SK-N-MC (cell line): ENCODE measurements at regions not wholly inside any gene's neighbourhood (a gene's known extent, or its start where the extent isn't known, plus 50 kb on each side); places are given as distances from the start of the nearest gene placed in this dataset.

ENCODE experiments used
- EZH2 ChIP-seq: fragments of 200-600 bp; sonication (generic); IDR thresholded peaks from one replicate; pipeline ENCODE4 v1.6.1; 2017; ENCODE audit warnings: antibody characterized with exemption
- POLR2AphosphoS5 ChIP-seq: IDR thresholded peaks from 2 replicates; pipeline ENCODE4 v1.6.1; 2012; ENCODE audit warnings: mild to moderate bottlenecking, low read depth, low read length, borderline replicate concordance

DNA sequence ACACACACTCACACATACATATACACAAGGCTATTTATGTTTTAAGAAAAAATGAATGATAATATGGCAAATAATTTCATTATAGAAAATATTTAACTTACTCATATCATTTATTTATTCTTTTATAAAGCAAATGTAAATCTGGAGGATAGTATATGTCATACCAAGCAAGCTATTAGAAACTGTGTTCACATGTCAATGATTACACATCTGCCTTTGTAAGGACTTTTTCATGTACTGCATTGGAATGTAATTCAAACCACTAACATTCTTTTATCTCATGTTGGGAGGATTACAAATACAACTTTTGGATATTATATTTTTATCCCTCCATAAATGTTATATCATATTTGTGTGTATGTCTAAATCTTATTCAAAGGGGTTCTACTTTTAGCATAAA, 1887.4 kb downstream of the NCAM2 start:
- no peak for TF ChIP-seq POLR2AphosphoS5
- no peak for TF ChIP-seq EZH2
